ENCODE measurements at regions not wholly inside any gene's neighbourhood (a gene's known extent, or its start where the extent isn't known, plus 50 kb on each side); places are given as distances from the start of the nearest gene placed in this dataset.

DNA sequence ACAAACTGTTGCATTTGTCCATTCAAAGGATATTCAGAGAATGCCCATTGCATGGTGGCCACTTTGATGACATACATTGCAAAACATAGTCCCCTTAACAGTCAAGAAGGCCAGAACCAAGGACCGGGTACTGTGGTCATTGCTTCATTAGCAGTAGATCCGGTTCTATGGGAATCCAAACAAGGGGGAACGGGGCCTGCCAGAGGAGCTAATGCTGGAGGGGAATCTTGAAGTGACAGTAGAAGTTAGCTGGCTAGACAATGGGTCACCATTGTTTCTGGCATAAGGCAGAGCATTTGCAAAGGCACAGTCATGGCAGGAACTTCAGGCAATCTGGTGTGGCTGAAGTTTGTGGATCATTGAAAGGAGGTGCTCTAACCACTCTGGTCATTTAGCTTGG is 279.7 kb downstream of the SS18 start:
- DNase-seq (ENCODE audit: low read depth) = no peak

DNA sequence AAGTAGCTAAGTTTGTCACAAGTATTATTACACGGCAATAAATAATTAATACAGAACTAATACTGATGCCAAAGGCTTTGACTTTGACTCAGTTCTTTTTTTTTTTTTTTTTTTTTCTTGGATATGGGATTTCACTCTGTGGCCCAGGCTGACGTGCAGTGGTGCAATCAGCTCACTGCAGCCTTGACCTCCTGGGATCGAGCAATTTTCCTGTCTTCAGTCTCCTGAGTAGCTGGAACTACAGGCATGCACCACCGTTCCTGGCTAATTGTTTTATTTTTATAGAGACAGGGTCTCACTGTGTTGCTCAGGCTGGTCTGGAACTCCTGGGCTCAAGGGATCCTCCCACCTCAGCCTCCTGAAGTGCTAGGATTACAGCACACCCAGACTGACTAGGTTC is 284.5 kb downstream of the SS18 start:
- DNase-seq (ENCODE audit: low read depth) = no peak

DNA sequence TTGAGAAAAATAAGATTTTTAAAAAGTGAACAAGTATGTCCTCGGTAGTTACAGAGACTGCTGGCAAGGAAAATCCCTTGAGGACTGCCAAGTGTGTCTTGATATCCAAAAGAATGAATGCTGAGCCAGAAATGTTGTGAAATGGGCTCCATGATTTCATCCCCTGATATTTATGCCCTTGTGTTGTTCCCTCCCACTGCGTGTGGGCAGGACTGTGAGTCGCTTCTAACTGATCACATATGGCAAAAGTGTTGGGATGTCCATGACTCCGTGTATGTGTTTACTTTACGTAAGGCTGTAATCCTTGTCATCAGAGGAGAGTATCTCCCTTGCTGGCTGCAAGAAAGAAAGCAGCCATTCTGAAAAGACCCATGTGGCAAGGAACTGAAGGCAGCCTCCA is 285.1 kb downstream of the SS18 start:
- no peak for DNase-seq (ENCODE audit: low read depth)

DNA sequence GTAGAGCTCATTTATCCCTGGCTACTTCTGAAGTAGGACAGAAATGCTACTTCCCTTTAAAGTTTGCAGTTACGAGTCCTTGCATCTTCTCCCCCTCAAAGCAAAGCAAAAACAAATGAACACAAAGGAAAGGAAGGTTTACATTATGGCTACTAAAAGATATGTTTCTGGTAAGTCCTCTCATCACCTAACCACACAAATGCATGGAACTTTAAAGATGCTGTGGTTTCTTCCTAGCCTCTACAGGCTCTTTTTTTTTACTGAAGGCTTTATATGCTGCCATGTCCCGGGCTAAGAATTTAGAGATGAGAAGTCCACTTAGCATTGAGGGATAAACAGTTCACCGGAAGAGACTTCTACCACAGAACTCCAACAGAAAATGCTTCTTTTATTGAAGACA is 291.2 kb downstream of the SS18 start:
- no peak for DNase-seq (ENCODE audit: low read depth)

DNA sequence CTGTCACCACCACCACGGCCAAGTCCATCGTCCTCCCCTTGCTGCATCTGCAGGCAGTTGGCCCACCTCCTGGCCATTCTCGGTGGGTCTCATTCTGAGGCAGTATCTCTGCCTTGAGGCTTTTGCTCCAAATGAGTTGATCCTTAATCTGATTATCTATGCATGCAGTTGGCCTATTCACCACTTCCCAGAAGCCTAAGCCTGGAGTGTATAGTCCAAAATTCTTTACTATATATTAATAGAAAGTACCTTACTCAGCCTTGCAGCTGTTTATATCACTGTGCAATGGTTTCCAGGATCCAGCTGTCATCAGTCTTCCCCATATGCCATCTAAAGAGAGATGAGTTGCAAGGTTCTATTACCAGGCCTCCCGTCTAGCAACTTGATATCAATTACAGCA is 292.4 kb downstream of the SS18 start:
- DNase-seq (ENCODE audit: low read depth) = no peak

DNA sequence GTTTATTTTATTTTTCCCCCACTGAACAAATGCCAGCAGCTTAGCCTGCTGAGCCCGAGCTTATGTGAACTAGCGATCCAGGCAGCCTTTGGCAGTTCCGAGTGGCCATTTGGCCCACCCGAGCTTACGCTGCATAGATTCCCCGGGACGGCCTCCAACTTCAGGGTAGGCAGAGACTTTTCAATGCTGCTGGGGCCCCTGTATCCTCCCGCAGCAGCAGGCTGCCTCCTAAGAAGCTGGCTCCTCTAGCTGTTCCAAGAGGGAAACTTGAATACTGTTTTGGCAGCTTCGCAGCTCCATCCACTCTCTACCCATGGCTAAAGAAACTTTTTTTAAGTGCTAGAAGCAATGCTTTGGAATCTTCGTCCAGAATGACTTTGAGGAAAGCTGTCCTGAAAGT is 295.2 kb downstream of the SS18 start:
- DNase-seq (ENCODE audit: low read depth) = no peak

DNA sequence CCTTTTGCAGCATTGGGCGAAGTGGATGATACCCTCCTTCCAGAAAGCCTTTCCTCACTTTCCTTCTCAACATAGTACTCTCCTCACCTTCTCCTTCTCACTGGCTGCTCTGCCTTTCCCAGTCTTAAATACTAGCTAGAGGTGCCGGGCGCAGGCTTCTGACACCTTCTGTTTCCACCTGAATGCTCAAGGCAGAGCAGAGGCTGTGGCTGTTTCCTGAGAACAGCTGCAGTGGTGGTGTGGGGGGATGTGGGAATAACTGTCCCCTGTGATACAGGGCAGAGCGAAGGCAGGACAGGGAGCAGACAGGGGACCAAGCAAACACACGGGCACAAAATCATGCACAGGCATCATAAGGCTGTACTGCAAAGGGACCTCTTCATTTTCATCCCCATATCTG is 303.1 kb downstream of the SS18 start:
- DNase-seq (ENCODE audit: low read depth) = no peak

DNA sequence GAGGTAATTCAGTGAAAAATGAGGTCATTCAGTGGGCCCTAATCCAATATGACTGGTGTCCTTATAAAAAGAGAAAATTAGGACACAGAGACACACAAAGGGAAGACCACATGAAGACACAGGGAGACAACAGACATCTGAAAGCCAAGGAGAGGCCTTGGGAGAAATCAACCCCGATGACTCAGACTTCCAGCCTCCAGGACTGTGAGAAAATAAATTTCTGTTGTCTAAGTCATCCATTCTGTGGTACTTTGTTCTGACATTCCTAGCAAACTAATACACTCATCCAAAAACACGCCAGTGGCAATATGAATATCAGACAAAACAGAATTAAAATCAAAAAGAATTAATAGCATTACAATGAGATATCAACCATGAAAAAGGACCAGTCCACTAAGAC is 303.7 kb downstream of the SS18 start:
- DNase-seq (ENCODE audit: low read depth) = no peak

DNA sequence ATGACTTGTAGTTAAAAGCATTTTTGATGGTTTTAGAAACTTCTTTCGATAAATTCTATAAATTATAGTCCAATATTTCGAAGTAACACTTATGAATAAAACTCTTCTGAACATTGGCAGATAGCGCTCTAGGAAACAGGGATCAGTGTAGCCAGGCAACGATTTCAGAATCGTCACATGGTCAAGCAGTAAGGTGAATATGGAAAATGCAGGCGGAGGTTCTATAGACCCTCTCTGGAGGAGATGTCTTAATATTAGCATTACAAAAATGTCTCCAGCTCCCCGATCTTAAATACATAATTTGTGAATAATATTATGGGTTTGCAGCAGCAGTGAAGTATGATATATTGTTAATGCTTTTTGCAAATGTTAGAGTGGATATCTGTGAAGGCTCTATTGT is 310.3 kb downstream of the SS18 start:
- no peak for DNase-seq (ENCODE audit: low read depth)

DNA sequence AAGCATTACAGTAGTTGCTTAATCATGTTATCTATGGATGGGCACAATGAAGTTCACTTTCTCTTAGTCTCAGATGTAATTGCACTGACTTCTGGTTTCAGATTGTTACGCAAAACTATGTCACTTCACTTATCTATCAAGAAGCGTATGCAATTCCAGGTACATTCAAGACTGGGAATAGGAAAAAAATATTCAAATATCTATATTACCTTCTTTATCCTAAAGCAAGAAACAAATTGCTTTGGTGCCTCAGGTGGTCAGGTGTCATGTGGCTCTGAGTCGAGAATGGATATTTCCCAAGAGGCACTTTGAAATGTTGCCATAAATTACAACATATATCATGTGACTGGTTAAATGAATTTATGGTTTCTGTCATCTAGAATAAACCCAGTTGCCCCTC is 318.6 kb downstream of the SS18 start:
- DNase-seq (ENCODE audit: low read depth) = no peak

DNA sequence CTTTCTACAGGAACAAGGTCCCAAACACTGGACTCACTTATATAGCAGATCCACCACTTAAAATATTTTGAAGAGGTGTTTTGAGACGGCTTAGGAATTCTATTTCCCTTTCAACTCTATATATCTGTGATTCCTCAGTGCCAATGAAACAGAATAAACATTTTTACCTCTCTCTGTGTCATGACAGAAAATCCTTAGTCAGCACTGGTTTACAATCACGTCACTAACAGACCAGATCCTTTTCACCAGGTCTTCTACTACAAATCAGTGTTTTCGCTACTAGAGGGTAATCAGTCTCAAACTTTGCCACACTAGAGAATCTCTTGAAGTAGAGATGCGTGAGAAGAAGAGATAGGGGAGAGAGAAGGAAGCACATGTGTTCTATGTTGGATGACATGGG is 325.6 kb downstream of the SS18 start:
- DNase-seq (ENCODE audit: low read depth) = no peak

DNA sequence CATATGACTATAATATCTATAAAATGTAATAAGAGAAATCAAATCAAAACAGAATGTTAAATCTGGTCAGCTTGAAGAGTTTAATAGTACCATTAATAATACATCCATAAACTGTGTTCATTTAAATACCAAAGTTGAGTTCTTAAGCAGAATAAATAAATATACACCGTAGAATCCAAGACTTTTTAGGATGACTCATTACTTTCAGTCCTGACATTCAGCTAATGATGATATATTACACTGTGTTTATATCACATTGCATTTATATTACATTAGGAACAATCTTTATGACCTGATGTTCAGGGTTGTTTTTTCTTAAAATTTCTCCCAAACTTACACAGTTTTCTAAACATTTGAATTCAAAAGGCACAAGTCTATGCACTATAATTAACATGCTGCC is 331.3 kb downstream of the SS18 start:
- no peak for DNase-seq (ENCODE audit: low read depth)

DNA sequence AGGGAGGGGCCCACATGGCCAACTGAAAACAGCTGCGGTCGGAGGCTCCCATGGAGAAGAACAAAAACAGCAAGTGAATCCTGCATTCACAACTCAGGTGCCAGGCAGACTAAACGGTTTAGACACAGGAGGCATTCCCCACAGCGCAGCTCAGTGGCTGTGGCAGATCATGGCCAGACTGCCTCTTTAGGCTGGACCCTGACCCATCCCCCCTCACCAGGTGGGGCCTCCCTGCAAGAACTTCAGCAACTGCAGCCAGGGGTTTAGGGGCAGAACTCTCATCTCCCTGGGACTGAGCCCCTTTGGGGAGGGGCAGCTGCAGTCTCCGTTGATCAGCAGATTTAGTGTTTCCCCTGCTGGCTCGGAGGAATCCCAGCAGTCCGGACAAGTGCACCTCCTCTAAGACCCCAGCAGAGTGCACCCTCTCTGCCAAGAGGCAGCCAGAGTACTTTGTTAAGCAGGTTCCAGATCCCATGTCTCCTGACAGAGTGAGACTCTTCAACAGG is 346.7 kb downstream of the SS18 start:
- DNase-seq (ENCODE audit: low read depth) = no peak

DNA sequence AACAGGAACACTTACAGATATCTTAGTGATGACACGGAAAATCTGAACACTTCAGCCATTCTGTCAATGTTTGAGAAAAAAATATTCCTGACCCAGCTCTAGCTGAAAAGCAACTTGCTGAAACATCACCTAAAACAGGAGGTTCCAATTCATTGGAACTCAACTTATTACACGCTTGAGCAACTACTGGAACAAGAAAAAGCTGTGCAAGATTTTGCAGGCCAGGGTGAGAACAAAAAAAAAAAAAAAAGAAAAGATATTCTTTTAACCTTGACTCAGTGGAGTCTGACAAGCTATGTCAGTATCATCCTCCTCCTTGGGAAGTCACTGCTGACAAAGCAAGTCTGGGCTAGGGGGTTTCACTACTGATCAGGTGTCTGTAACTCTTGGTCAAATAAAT is 351.0 kb downstream of the SS18 start:
- DNase-seq (ENCODE audit: low read depth) = no peak

DNA sequence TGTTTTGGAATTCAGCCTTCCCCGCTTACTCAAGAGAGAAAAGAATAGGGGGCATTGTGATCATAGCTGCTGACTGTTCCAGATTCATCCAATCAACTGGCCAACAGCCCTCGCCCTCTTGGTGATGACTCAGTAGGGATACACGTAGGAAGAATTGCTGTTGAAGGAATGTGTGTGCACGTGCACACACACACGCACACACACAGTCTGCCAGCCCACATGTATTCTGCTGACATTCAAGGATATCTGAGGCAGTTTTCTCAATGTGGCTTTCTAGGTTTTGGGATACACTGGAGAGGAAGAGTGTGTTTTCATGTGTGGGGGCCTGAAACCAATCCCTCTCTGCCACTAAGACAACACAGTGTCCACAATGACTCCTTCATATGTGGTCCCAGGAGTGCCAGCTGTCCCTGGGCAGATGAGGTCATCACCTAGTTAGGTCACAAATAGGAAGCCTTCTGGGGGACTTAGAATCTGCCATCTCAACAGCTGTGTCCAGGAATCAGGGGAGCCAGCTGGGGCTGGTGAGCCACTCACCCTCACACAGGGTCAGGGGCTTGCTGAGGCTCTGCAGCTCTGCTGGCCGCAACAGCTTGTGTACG is 352.6 kb downstream of the SS18 start:
- no peak for DNase-seq (ENCODE audit: low read depth)

DNA sequence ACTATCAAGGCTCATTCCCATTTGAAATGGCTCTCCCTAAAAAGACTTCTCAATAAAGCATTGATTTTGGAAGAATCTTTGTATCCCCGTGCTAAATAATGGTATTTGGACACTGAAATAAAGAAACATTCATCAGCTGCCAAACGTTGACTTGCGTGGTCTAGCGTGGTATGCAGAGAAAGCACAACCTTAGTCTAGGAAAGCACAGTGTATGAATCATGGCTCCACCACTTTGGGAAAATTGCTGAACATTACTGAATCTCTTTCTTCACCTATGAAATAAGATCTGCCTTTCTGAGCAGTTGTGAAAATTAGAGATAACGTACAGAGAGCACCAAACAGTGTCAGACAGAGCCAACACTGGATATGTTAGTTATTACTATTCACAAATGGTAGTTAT is 353.9 kb downstream of the SS18 start:
- no peak for DNase-seq (ENCODE audit: low read depth)

DNA sequence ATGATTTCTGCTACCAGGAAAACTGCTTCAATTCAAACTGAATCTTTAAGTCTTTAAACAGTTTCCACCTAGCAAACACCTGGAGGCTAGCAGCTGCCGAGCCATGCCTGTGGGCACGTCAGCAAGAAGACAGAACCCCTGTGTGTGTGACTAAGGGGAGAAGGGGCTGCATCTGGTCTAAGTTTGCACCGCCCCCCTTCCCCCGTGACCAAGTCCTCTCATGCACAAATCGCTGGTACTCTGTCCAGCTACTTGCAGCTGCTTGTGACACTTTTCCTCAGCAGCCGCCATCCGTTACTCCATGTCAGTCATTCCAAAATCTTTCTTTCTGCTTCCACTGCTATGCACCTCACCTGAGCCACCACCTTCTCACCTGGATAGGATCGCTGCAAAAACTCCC is 355.0 kb downstream of the SS18 start:
- no peak for DNase-seq (ENCODE audit: low read depth)

DNA sequence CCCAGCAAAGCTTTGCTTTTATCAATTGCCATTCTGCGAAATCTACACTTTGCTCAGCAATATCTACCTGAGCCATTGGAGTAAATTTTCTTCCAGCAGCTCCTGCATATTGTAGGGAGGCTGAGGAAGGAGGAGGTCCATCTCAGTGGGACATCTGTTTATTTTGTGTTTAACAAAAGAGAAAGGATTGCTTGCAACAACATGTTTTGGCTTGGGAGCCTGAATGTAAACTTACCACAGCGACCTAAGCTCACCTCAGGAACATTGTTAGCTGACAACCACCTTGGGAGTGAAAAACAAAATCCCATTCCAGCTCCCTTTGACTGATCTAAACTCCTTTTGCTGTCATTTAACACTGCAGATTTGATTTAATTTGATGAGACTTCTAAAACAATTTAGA is 356.1 kb downstream of the SS18 start:
- no peak for DNase-seq (ENCODE audit: low read depth)

DNA sequence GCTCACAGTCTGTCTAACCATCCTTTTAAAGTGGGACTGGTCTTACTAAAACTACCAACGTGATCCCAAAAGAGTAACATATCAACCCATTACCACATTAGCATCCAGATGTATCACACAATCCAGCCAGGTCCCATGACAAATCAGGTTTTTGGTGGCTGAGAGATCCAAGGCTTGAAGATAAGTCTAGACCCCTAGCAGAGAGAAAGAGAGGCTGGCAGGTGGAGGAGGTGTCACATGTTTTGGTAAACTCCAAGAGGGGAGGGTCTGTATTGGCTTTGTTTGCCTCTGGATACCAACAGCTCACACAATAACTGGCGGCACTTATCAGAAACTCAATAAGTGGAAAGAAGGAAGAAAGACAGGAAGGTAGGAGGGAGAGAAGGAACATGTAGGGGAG is 357.6 kb downstream of the SS18 start:
- DNase-seq (ENCODE audit: low read depth) = no peak

DNA sequence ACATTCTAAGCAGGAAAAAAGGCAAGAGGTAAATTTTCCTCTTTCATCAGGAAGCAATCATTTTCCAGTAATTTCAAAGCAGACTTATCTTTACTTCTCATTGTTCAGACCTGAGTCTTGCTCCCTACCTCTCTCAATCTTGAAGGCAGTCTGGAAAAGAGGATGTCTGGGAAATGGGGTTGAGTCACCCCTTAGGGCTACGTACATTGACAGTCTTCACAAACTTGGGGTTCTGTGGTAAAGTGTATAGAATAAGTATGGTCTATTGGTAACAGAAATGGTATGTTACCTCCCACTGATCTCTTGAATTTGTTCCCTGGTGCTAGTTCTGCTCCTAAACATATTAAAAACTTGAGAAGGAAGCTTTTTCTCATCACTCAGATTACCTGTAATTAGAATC is 361.3 kb downstream of the SS18 start:
- no peak for DNase-seq (ENCODE audit: low read depth)

DNA sequence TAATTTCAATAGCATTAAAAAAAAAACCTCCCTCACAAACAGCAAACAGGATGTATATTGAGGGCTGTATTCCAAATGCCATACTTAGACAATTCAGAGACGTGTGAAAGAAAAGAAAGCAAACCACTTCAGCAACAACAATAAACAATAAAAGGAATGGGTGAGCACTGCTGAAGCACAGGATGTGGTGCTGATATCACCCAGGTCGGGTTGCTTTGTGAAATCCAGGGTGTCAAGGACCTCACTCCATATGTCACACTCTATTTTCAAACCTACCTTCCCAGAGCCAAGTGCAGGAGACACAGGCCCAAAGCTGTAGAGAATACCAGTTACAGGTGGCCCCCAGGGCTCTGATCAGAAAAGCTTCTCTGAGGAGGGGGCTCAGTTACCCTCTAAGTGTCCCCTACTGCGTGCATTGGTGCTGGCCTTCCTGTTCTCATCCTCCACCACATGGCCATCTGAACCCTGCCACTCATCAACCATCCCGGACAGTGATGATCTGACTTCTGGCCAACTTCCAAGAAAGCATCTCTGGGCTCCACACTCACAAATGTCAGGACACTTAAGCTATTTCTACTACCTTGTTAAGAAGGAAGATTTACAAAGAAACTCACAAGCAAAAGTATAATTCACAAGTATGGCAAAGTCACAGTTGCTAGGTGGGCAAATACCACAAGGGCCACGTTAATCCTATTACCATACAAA is 363.0 kb downstream of the SS18 start:
- no peak for DNase-seq (ENCODE audit: low read depth)

DNA sequence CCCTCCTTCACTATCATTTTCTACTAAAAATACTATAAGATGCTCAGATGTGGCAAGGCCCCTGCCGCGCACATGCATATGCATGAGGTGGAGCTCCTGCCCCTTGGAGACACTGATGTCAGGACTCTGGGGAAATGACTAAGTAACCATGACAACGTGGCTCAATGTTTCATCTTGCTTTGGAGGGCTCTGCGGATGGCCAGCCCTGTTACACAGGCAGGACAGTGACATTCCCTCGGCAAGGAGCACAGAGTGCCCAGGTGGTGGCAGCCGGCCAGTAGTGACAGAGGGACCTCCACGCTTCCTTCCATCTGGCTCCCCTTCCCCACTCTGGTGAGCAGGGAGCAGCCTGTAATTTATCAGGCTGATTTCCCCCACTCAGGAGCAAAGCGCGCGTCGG is 364.1 kb downstream of the SS18 start:
- DNase-seq (ENCODE audit: low read depth) = no peak

DNA sequence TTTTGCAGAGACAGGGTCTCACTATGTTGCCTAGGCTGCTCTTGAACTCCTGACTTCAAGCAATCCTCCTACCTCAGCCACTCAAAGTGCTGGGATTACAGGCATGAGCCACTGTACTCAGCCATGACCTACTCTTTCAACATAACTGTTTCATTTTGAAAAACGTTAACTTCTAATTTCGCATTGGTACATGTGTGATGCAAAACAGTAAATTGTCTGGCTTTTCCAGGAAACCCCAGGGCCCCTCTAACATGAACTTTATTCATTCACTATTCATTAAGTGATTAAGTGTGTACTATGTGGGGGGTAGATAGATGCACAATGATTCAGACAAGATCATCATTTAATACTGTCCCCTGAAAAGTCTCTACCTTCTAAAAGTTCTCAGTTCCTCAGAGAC is 364.9 kb downstream of the SS18 start:
- no peak for DNase-seq (ENCODE audit: low read depth)

DNA sequence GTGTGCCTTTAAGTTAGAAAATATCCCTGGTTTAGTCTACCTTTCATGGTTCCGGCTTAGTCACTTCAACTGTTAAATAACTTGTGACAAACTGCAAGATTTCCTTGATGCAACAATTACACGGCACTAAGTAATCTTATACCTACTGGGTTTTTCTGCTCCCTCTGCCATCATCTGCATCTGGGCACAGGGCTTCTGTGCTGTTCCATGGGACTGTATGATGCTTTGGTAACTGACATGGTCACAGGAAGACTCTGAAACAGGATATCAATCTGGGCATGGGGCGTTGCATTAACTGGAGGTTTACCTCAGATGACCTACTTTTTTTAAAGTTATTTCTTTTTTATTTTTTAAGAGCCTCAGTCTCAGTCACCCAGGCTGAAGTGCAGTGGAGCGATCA is 365.4 kb downstream of the SS18 start:
- no peak for DNase-seq (ENCODE audit: low read depth)

All from activated T-cell treated with anti-CD3 and anti-CD28 coated beads for 24 hours (primary cell).